ENCODE measurements at regions not wholly inside any gene's neighbourhood (a gene's known extent, or its start where the extent isn't known, plus 50 kb on each side); places are given as distances from the start of the nearest gene placed in this dataset.

DNA sequence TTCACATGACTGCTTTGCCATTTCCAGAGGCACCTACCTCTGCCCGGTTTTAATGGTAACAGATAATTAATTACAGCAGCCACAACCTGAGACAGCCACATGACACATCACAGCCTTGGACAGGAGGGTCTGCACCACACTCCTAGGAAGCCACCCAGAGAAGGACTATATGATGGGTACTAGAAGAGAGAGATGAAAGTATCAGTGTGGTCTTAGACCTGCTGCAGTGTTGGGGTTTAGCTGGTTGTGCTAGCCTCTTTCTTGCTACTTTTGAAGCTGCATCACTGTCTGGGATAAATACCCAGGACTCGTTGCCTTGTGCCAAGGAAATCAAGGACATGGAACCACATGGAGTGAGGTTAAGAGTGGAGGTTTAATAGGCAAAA lies 266.4 kb downstream of the ICE1 start:
- no peak overlapping the region for H3K18ac ChIP-seq (ENCODE audit: insufficient read length, low read depth, low read length)
- no peak overlapping the region for H4K8ac ChIP-seq (replicated peaks; ENCODE audit: insufficient read length, low read depth, low read length)
- no peaks in the 10 kb centered on the region for H3K4me1 ChIP-seq (ENCODE audit: insufficient read depth, low read length)
- H2AK5ac ChIP-seq (ENCODE audit: insufficient read length, low read length), result no peak overlapping the region
- H3K23ac ChIP-seq (ENCODE audit: insufficient read length, low read depth, low read length), result no peak overlapping the region
- DNase-seq, result no peak
- no peak overlapping the region for H3K4ac ChIP-seq (ENCODE audit: low read depth, low read length)
- no peaks in the 10 kb centered on the region for H3K23me2 ChIP-seq (ENCODE audit: insufficient read length, low read depth, low read length, poor library complexity, severe bottlenecking)
- H3K27me3 Mint-ChIP-seq (ENCODE audit: low read depth), result peaks cover 6% of the 10 kb centered on the region; the same call in 1 of the 2 replicates
- no peak overlapping the region for H2BK15ac ChIP-seq (ENCODE audit: low read depth, low read length)
- peaks cover 0 to 16% (median under 1%) of the 10 kb centered on the region in 3 experiments; a peak in 3 of 7 replicates for H3K36me3 Mint-ChIP-seq (ENCODE audit: insufficient read depth in 1 of 3, low read depth in 3 of 3)
- H3K4me3 Mint-ChIP-seq, result no peak overlapping the region
- no peak overlapping the region for H4K91ac ChIP-seq (ENCODE audit: insufficient read length, low read depth, low read length)
- H3K27ac ChIP-seq (ENCODE audit: insufficient read length, low read depth, low read length), result no peak overlapping the region
- no peak overlapping the region for H3K56ac ChIP-seq (ENCODE audit: insufficient read length, low read depth, low read length)
- WGBS (ENCODE audit: extremely low coverage, insufficient read length, low lambda C conversion rate), result no CpG with 5 or more reads among the region's 2 CpGs
- no peak overlapping the region for H2AFZ ChIP-seq (ENCODE audit: low read length)
- no peak overlapping the region for H4K5ac ChIP-seq (ENCODE audit: insufficient read length, low read depth, low read length)
- H2BK120ac ChIP-seq (ENCODE audit: low read depth, low read length, poor library complexity, severe bottlenecking), result no peak overlapping the region
- no peaks in the 10 kb centered on the region for H4K20me1 ChIP-seq (ENCODE audit: control insufficient read depth, insufficient read depth, insufficient read length)
- H3K27ac Mint-ChIP-seq, result no peak overlapping the region
- no peak overlapping the region for H3K9ac ChIP-seq (ENCODE audit: extremely low read depth, insufficient read length, low read length)
- H2BK20ac ChIP-seq (ENCODE audit: low read depth, low read length, poor library complexity, severe bottlenecking), result no peak overlapping the region
- H2BK12ac ChIP-seq (ENCODE audit: insufficient read length, low read depth, low read length), result no peak overlapping the region
- no peak overlapping the region for H3K4me2 ChIP-seq (ENCODE audit: insufficient read depth, insufficient read length, low read length)
- H3T11ph ChIP-seq (ENCODE audit: low read length), result no peak overlapping the region
- H3K27me3 ChIP-seq (ENCODE audit: insufficient read depth, low read length), result no peaks in the 10 kb centered on the region
- H3K79me1 ChIP-seq (ENCODE audit: insufficient read depth, low read depth, low read length, poor library complexity, severe bottlenecking), result no peaks in the 10 kb centered on the region
- no peak overlapping the region for H3K14ac ChIP-seq (ENCODE audit: insufficient read depth, low read length)
- no peaks in the 10 kb centered on the region for H3K79me2 ChIP-seq (ENCODE audit: insufficient read depth, low read length)
- peaks cover under 1 to 2% of the 10 kb centered on the region in 2 experiments; a peak in 1 of 5 replicates for H3K9me3 Mint-ChIP-seq
- TF ChIP-seq, protein P1, sequence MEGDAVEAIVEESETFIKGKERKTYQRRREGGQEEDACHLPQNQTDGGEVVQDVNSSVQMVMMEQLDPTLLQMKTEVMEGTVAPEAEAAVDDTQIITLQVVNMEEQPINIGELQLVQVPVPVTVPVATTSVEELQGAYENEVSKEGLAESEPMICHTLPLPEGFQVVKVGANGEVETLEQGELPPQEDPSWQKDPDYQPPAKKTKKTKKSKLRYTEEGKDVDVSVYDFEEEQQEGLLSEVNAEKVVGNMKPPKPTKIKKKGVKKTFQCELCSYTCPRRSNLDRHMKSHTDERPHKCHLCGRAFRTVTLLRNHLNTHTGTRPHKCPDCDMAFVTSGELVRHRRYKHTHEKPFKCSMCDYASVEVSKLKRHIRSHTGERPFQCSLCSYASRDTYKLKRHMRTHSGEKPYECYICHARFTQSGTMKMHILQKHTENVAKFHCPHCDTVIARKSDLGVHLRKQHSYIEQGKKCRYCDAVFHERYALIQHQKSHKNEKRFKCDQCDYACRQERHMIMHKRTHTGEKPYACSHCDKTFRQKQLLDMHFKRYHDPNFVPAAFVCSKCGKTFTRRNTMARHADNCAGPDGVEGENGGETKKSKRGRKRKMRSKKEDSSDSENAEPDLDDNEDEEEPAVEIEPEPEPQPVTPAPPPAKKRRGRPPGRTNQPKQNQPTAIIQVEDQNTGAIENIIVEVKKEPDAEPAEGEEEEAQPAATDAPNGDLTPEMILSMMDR (conservative IDR thresholded peaks at IDR 0.05), result no peak
- H3K9me3 ChIP-seq (ENCODE audit: control insufficient read depth, low read depth, low read length), result no peaks in the 10 kb centered on the region
- peaks cover 26 to 28% of the 10 kb centered on the region in 2 experiments for H3K4me1 Mint-ChIP-seq
- H2BK5ac ChIP-seq (ENCODE audit: insufficient read length, low read length), result no peak overlapping the region
